Nephron (organoid): ENCODE measurements at regions not wholly inside any gene's neighbourhood (a gene's known extent, or its start where the extent isn't known, plus 50 kb on each side); places are given as distances from the start of the nearest gene placed in this dataset.

Source experiments
- H3K27ac Mint-ChIP-seq, 3 experiments: 2 replicates each; pipeline ENCODE4 v1.8.0; 2020; ENCODE audit warnings: mixed read lengths in 3 of 3, mild to moderate bottlenecking in 2 of 3, moderate library complexity in 1 of 3
- H3K27me3 Mint-ChIP-seq: 2 replicates; pipeline ENCODE4 v1.8.0; 2021; ENCODE audit warnings: low read depth, mild to moderate bottlenecking, moderate library complexity, mixed read lengths
- H3K36me3 Mint-ChIP-seq: 2 replicates; pipeline ENCODE4 v1.8.0; 2020; ENCODE audit warnings: low read depth, mixed read lengths
- H3K4me1 Mint-ChIP-seq: 2 replicates; pipeline ENCODE4 v1.8.0; 2020; ENCODE audit warnings: mixed read lengths
- H3K4me3 Mint-ChIP-seq, 3 experiments: 2 replicates each; pipeline ENCODE4 v1.8.0; 2020; ENCODE audit warnings: mild to moderate bottlenecking in 3 of 3, mixed read lengths in 3 of 3, moderate library complexity in 2 of 3
- H3K9me3 Mint-ChIP-seq: 2 replicates; pipeline ENCODE4 v1.8.0; 2020; ENCODE audit warnings: mixed read lengths
- TF ChIP-seq, protein P1 (sequence below), 3 experiments: fragments of 200-600 bp; sonication (generic); IDR thresholded peaks; one replicate each; pipeline ENCODE4 v1.5.0; 2021; ENCODE audit warnings: antibody characterized with exemption in 3 of 3; ENCODE audit not compliant: unreplicated experiment in 3 of 3

DNA sequence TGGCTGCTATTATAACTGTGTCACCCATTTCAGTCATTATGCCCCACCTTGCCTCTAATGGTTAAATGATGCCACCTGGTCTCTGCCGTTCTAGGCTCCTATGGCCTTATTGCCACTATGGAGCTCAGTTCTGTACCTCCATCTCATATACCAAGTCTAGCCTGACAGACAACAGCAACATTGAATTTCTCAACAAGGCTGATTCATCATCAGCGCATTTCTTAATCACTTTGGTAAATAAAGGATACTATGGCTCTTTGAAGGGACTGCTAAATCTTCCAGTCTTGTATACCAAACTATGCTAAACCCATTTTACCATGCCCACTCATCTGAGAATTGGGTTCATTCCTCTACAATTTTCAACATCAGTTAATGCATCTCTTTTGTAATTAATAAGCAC lies 784.5 kb upstream of the CELF4 start:
- Mint-ChIP-seq H3K9me3 (no peaks in the 10 kb centered on the region), H3K36me3 (no peaks in the 10 kb centered on the region), H3K27ac (no peak overlapping the region), H3K27me3 (peaks cover 4% of the 10 kb centered on the region), H3K4me3 (no peak overlapping the region), H3K4me1 (no peaks in the 10 kb centered on the region)
- TF ChIP-seq, protein P1, sequence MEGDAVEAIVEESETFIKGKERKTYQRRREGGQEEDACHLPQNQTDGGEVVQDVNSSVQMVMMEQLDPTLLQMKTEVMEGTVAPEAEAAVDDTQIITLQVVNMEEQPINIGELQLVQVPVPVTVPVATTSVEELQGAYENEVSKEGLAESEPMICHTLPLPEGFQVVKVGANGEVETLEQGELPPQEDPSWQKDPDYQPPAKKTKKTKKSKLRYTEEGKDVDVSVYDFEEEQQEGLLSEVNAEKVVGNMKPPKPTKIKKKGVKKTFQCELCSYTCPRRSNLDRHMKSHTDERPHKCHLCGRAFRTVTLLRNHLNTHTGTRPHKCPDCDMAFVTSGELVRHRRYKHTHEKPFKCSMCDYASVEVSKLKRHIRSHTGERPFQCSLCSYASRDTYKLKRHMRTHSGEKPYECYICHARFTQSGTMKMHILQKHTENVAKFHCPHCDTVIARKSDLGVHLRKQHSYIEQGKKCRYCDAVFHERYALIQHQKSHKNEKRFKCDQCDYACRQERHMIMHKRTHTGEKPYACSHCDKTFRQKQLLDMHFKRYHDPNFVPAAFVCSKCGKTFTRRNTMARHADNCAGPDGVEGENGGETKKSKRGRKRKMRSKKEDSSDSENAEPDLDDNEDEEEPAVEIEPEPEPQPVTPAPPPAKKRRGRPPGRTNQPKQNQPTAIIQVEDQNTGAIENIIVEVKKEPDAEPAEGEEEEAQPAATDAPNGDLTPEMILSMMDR (IDR thresholded peaks at IDR 0.05; ENCODE audit: unreplicated experiment in 3 of 3) = no peak

DNA sequence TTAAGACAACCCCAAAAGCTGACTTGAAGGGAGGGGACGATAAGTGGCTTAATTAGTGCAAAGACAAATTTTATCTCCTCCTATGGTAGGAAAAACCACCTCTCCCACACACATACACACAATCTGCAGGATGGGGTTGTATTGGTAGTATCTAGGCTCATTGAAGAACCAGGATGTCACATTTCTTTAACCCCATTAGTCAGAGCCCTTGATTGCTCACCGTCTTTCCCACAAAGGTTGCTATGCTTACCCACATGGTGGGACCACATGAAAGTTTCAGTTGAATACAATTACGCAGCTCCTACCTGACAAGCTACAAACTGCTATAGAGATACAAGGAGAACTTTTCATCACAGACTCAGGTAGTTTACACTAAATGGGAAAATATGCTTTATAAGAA lies 765.0 kb upstream of the CELF4 start:
- Mint-ChIP-seq H3K9me3 (no peaks in the 10 kb centered on the region), H3K27me3 (no peaks in the 10 kb centered on the region), H3K27ac (no peak overlapping the region), H3K36me3 (no peaks in the 10 kb centered on the region), H3K4me3 (no peak overlapping the region), H3K4me1 (no peaks in the 10 kb centered on the region)
- TF ChIP-seq, protein P1 (IDR thresholded peaks at IDR 0.05; ENCODE audit: unreplicated experiment in 3 of 3) = no peak

DNA sequence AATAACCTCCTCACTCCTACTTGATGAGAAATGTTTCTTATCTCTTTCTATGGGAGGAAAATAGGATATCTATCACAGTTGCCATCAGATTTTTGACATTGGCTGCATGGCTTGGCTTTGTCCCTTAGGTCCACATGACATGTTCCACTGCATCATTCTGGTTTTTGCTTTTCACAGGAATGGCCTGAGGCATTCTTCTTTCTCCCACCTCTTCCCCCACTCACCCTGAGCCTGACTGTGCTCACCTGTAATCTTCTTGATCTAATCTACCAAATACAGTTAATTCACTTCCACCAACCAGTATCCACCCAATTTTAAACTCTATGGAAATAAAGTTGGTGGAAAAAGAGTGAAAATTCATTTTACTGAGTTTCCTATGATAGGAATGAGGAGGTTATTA lies 763.5 kb upstream of the CELF4 start:
- H3K4me3 Mint-ChIP-seq = no peak overlapping the region
- no peaks in the 10 kb centered on the region for H3K27me3 Mint-ChIP-seq
- peaks cover 3% of the 10 kb centered on the region for H3K9me3 Mint-ChIP-seq
- TF ChIP-seq, protein P1 (IDR thresholded peaks at IDR 0.05; ENCODE audit: unreplicated experiment in 3 of 3) = no peak
- H3K36me3 Mint-ChIP-seq = no peaks in the 10 kb centered on the region
- H3K4me1 Mint-ChIP-seq = no peaks in the 10 kb centered on the region
- H3K27ac Mint-ChIP-seq = peak overlapping the region in 2 of 3 experiments; percentile 1 to 76

DNA sequence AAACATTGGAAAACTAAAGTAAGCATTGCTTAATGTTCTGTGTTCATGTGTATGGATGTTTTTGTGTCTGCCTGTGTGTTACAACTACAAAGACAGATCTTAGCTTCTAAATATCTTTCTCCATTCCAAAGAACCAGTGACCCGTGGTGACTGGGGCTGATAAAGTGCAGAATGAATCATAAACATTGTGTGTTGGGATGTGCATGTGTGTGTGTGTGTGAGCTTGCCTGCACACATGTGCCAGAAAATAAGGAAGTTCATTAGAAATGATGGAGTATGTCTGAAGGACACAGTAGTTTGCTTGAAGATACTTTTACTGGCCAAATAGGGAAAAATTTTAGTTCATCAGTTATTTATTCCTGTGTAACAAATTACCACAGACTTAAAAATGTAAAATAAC lies 756.6 kb upstream of the CELF4 start:
- Mint-ChIP-seq H3K27ac (no peak overlapping the region), H3K27me3 (no peaks in the 10 kb centered on the region), H3K4me3 (no peak overlapping the region), H3K9me3 (peaks cover 5% of the 10 kb centered on the region), H3K36me3 (no peaks in the 10 kb centered on the region), H3K4me1 (no peaks in the 10 kb centered on the region)
- TF ChIP-seq, protein P1 (IDR thresholded peaks at IDR 0.05; ENCODE audit: unreplicated experiment in 3 of 3) = no peak

DNA sequence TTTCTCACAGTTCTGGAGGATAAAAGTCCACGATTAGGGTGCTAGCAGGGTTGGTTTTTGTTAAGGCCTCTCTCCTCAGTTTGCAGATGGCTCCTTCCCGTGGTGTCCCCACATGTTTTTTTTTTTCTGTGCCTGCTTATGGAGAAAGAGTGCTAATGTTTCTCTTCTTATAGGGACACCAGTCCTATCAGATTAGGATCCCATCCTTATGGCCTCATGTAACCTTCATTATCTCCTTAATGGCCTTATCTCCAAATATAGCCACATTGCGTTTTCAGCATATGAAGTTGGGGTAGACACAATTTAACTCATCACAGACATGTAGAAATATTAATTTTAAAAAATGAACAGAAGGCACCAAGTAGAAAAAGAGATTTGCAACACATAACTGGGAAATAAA lies 755.7 kb upstream of the CELF4 start:
- TF ChIP-seq, protein P1 (IDR thresholded peaks at IDR 0.05; ENCODE audit: unreplicated experiment in 3 of 3) = no peak
- peaks cover 5% of the 10 kb centered on the region for H3K9me3 Mint-ChIP-seq
- no peak overlapping the region for H3K27ac Mint-ChIP-seq
- H3K4me1 Mint-ChIP-seq = no peaks in the 10 kb centered on the region
- no peak overlapping the region for H3K4me3 Mint-ChIP-seq
- H3K27me3 Mint-ChIP-seq = no peaks in the 10 kb centered on the region
- no peaks in the 10 kb centered on the region for H3K36me3 Mint-ChIP-seq

DNA sequence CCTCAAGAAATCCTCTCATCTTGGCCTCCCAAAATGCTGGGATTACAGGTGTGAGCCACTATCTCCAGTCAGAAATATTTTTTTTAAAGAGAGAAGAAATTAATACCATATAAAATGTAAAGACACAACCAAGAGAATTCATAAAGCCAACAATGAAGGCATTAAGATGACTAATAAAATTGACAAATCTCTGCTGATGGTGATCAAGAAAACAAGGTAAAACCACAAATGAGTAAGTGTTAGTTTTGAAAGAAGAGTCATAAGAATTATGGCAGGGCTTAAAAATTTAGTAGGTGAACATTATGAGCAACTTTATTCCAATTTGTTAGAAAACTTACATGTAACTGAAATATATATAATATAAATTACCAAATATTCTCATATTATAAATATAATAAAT lies 752.8 kb upstream of the CELF4 start:
- H3K4me3 Mint-ChIP-seq = no peak overlapping the region
- no peak overlapping the region for H3K27ac Mint-ChIP-seq
- TF ChIP-seq, protein P1 (IDR thresholded peaks at IDR 0.05; ENCODE audit: unreplicated experiment in 3 of 3) = no peak
- H3K9me3 Mint-ChIP-seq = no peaks in the 10 kb centered on the region
- no peaks in the 10 kb centered on the region for H3K36me3 Mint-ChIP-seq
- H3K27me3 Mint-ChIP-seq = no peaks in the 10 kb centered on the region
- H3K4me1 Mint-ChIP-seq = peaks cover 5% of the 10 kb centered on the region
